Endothelial cell of umbilical vein (primary cell): ENCODE measurements at regions not wholly inside any gene's neighbourhood (a gene's known extent, or its start where the extent isn't known, plus 50 kb on each side); places are given as distances from the start of the nearest gene placed in this dataset.

Experiments
- BruUV-seq: library from RNA; stranded (reverse); fragments of 400-500 nt; replicated peaks from 2 replicates; lab custom pipeline; 2021; lab: Mats Ljungman, UMichigan
- CTCF ChIA-PET: fragments of 300-600, 350-600 bp; sonication (Branson Sonifier 250); formaldehyde crosslinking; loops from one replicate; lab custom pipeline; 2021; ENCODE audit warnings: antibody characterized with exemption, inconsistent platforms; lab: Charles Lee
- POLR2A ChIA-PET: fragments of 300-600, 350-600 bp; sonication (Branson Sonifier 250); formaldehyde crosslinking; loops from one replicate; lab custom pipeline; 2021; ENCODE audit warnings: antibody characterized with exemption, inconsistent platforms; lab: Charles Lee
- DNase-seq: peaks from one replicate; pipeline ENCODE4 v3.0.0-alpha.2; 2011; ENCODE audit warnings: low read depth, low spot score
- FAIRE-seq: peaks from 2 replicates; lab custom pipeline; 2011; peaks lifted over from hg19 to GRCh38; lab: Jason Lieb, UNC
- H2AFZ ChIP-seq: 2 replicates; pipeline ENCODE4 v1.6.0; 2012; ENCODE audit warnings: low read depth, low read length, control low read depth, inconsistent platforms
- H3K27ac ChIP-seq: 2 replicates; pipeline ENCODE4 v1.5.1; 2011; ENCODE audit warnings: low read depth, mild to moderate bottlenecking, control low read depth, low read length, moderate library complexity; ENCODE audit not compliant: insufficient read depth
- H3K27me3 ChIP-seq, 2 experiments: 2 replicates each; pipeline versions ENCODE4 v1.6.0 to v1.6.1; 2011; ENCODE audit warnings: low read length in 2 of 2, mixed read lengths in 1 of 2; ENCODE audit not compliant: control insufficient read depth in 2 of 2, insufficient read depth in 2 of 2
- H3K36me3 ChIP-seq, 2 experiments: 2 replicates in 1 of 2; 3 replicates in 1 of 2; pipeline ENCODE4 v1.5.1; 2011; ENCODE audit warnings: low read length in 2 of 2, mild to moderate bottlenecking in 1 of 2, moderate library complexity in 1 of 2; ENCODE audit not compliant: control insufficient read depth in 2 of 2, insufficient read depth in 2 of 2; ENCODE audit errors: extremely low read depth in 1 of 2
- H3K4me1 ChIP-seq: 3 replicates; pipeline ENCODE4 v1.5.1; 2011; ENCODE audit warnings: mild to moderate bottlenecking, low read length; ENCODE audit not compliant: control insufficient read depth, insufficient read depth; ENCODE audit errors: extremely low read depth
- H3K4me2 ChIP-seq: 2 replicates; pipeline ENCODE4 v1.6.1; 2011; ENCODE audit warnings: low read length, control low read depth, mixed read lengths; ENCODE audit not compliant: insufficient read depth
- H3K4me3 ChIP-seq, 3 experiments: fragments of 200-600 bp in 1 of 3; sonication (generic), shearing (Covaris generic) in 1 of 3; replicated peaks in 1 of 3; 2 replicates each; pipeline ENCODE4 v1.5.1; 2011 to 2016; ENCODE audit warnings: control low read depth in 3 of 3, low read length in 3 of 3, mild to moderate bottlenecking in 2 of 3, inconsistent platforms in 1 of 3, low read depth in 1 of 3, moderate library complexity in 1 of 3; ENCODE audit not compliant: insufficient read depth in 1 of 3
- H3K79me2 ChIP-seq: 2 replicates; pipeline ENCODE4 v1.6.0; 2012; ENCODE audit warnings: low read length, inconsistent platforms; ENCODE audit not compliant: control insufficient read depth, insufficient read depth
- H3K9ac ChIP-seq: replicated peaks from 2 replicates; pipeline ENCODE3; 2011; ENCODE audit warnings: low read length, control low read depth; ENCODE audit not compliant: insufficient read depth; ENCODE audit errors: extremely low read depth
- H3K9me1 ChIP-seq: replicated peaks from 3 replicates; pipeline ENCODE4 v1.6.0; 2011; ENCODE audit warnings: mild to moderate bottlenecking, low read length; ENCODE audit not compliant: control insufficient read depth, insufficient read depth; ENCODE audit errors: extremely low read depth
- H3K9me3 ChIP-seq: replicated peaks from 2 replicates; pipeline ENCODE4 v1.5.1; 2012; ENCODE audit warnings: low read length, inconsistent platforms; ENCODE audit not compliant: control insufficient read depth, insufficient read depth
- H4K20me1 ChIP-seq: replicated peaks from 2 replicates; pipeline ENCODE3; 2011; ENCODE audit warnings: mild to moderate bottlenecking, low read length; ENCODE audit not compliant: control insufficient read depth, insufficient read depth; ENCODE audit errors: extremely low read depth
- EZH2 ChIP-seq: IDR thresholded peaks from 2 replicates; pipeline ENCODE4 v1.6.1; 2012; ENCODE audit warnings: borderline replicate concordance, low read depth, mild to moderate bottlenecking, moderate library complexity, low read length, inconsistent platforms; ENCODE audit not compliant: severe bottlenecking
- FOS ChIP-seq: IDR thresholded peaks from 2 replicates; pipeline ENCODE4 v1.6.1; 2011; ENCODE audit warnings: mild to moderate bottlenecking, low read length, moderate library complexity, borderline replicate concordance; ENCODE audit not compliant: insufficient read depth
- GATA2 ChIP-seq: IDR thresholded peaks from 2 replicates; pipeline ENCODE4 v1.7.0; 2011; ENCODE audit warnings: low read depth, mild to moderate bottlenecking, moderate library complexity, mixed read lengths, low read length; ENCODE audit not compliant: insufficient read length, insufficient read depth
- JUN ChIP-seq: IDR thresholded peaks from 2 replicates; pipeline ENCODE4 v1.6.1; 2011; ENCODE audit warnings: borderline replicate concordance, low read depth; ENCODE audit not compliant: insufficient read length, insufficient read depth
- MYC ChIP-seq: IDR thresholded peaks from one replicate; pipeline ENCODE4 v1.6.1; 2011; ENCODE audit warnings: mild to moderate bottlenecking, low read depth, low read length
- POLR2A ChIP-seq: IDR thresholded peaks from 2 replicates; pipeline ENCODE4 v1.6.1; 2012; ENCODE audit warnings: low read depth, mild to moderate bottlenecking, control low read depth, low read length
- POLR2AphosphoS5 ChIP-seq: IDR thresholded peaks from 2 replicates; pipeline ENCODE4 v1.6.1; 2012; ENCODE audit warnings: low read depth, mild to moderate bottlenecking, control low read depth, low read length, moderate library complexity; ENCODE audit not compliant: insufficient read depth
- dilution Hi-C: fragments of 300-500 bp; cut with MboI; formaldehyde crosslinking; loops from one replicate; pipeline ENCODE4 v1.15.0; 2019; ENCODE audit warnings: low sequenced_read_pairs; ENCODE audit not compliant: extremely low pct_ligation_motif_present
- intact Hi-C: fragments of 100-400 bp; cut with micrococcal nuclease; formaldehyde crosslinking; loops from one replicate; pipeline ENCODE4 v1.10.0; 2022
- TF ChIP-seq, protein P1 (sequence below), 2 donors: IDR thresholded peaks; 1 replicate in 1 of 2; 2 replicates in 1 of 2; pipeline ENCODE4 v1.5.1; 2011; ENCODE audit warnings: low read length in 2 of 2, mild to moderate bottlenecking in 2 of 2, moderate library complexity in 2 of 2, control low read depth in 1 of 2, inconsistent platforms in 1 of 2, low read depth in 1 of 2; ENCODE audit not compliant: insufficient read depth in 1 of 2; ENCODE audit errors: extremely low read depth in 1 of 2
- TF ChIP-seq, protein P2 (sequence below): IDR thresholded peaks from 2 replicates; pipeline ENCODE4 v1.6.1; 2011; ENCODE audit not compliant: insufficient read depth, insufficient read length

DNA sequence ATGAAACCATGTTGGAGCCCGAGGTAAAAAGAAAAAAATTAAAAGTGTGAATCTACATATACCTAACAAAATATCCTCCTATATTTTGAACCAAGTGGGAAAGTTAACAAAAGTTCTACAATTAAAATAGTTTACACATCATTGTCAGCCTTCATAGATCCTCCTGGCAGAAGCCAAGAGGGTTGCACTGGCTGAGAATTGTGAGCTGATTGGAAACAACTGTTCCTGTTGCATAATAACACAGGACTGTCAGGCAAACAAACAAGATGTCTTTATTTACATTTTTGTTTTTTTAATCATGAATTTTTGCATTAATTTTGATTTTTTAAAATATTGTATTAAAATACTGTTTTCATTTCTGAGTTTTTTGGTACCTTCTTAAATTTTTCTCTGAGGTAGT, 215.2 kb upstream of the MME start:
- H3K9me3 ChIP-seq = no peaks in the 10 kb centered on the region
- H3K36me3 ChIP-seq = no peaks in the 10 kb centered on the region
- ChIA-PET CTCF (no interaction called here), POLR2A (no interaction called here)
- BruUV-seq = no TSS peak
- no peak overlapping the region for H3K9ac ChIP-seq
- H4K20me1 ChIP-seq = no peaks in the 10 kb centered on the region
- intact Hi-C loops (no loop called here), dilution Hi-C loops (no loop called here)
- TF ChIP-seq, protein P1, sequence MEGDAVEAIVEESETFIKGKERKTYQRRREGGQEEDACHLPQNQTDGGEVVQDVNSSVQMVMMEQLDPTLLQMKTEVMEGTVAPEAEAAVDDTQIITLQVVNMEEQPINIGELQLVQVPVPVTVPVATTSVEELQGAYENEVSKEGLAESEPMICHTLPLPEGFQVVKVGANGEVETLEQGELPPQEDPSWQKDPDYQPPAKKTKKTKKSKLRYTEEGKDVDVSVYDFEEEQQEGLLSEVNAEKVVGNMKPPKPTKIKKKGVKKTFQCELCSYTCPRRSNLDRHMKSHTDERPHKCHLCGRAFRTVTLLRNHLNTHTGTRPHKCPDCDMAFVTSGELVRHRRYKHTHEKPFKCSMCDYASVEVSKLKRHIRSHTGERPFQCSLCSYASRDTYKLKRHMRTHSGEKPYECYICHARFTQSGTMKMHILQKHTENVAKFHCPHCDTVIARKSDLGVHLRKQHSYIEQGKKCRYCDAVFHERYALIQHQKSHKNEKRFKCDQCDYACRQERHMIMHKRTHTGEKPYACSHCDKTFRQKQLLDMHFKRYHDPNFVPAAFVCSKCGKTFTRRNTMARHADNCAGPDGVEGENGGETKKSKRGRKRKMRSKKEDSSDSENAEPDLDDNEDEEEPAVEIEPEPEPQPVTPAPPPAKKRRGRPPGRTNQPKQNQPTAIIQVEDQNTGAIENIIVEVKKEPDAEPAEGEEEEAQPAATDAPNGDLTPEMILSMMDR (IDR thresholded peaks at IDR 0.05; ENCODE audit: extremely low read depth in 1 of 2, insufficient read depth in 1 of 2, low read depth in 1 of 2, low read length in 2 of 2) = no peak
- TF ChIP-seq JUN (no peak), MYC (no peak), POLR2A (no peak), POLR2AphosphoS5 (no peak), FOS (no peak), EZH2 (no peak), GATA2 (no peak)
- TF ChIP-seq, protein P2, sequence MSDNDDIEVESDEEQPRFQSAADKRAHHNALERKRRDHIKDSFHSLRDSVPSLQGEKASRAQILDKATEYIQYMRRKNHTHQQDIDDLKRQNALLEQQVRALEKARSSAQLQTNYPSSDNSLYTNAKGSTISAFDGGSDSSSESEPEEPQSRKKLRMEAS = no peak
- H3K4me2 ChIP-seq = no peak overlapping the region
- H3K4me3 ChIP-seq = no peak overlapping the region
- no peak for FAIRE-seq
- no peak for DNase-seq
- H3K4me1 ChIP-seq = no peaks in the 10 kb centered on the region
- no peaks in the 10 kb centered on the region for H3K9me1 ChIP-seq
- no peaks in the 10 kb centered on the region for H3K79me2 ChIP-seq
- H3K27ac ChIP-seq = no peak overlapping the region
- no peak overlapping the region for H2AFZ ChIP-seq
- no peaks in the 10 kb centered on the region for H3K27me3 ChIP-seq
